ENCODE measurements at regions not wholly inside any gene's neighbourhood (a gene's known extent, or its start where the extent isn't known, plus 50 kb on each side); places are given as distances from the start of the nearest gene placed in this dataset.
A peak's percentile ranks its signal among the peaks of the same experiment; 100 is the strongest.

DNA sequence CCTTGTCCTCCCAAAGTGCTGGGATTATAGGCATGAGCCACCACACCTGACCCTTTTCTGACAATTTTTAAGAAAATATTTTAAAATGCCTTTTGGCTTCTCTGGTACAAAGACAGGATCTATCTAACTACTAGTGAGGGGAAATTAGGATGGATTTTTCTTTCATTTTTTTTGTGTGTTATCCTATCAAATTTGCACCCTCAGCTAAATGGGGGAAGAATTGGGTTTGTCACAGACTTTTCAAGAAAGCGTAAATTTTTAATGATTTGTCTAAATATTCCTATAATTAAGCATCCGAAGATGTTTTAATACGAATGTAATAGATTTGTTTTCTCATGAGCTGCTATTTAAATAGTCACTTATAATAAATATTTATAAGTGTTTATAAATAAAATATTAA, 340.0 kb upstream of the ETAA1 start:
- TF ChIP-seq EGR1 (IDR thresholded peaks at IDR 0.05) (no peak), ZBTB7A (IDR thresholded peaks at IDR 0.05; ENCODE audit: low read depth) (no peak), TAF1 (IDR thresholded peaks at IDR 0.05; ENCODE audit: low read depth) (no peak)

DNA sequence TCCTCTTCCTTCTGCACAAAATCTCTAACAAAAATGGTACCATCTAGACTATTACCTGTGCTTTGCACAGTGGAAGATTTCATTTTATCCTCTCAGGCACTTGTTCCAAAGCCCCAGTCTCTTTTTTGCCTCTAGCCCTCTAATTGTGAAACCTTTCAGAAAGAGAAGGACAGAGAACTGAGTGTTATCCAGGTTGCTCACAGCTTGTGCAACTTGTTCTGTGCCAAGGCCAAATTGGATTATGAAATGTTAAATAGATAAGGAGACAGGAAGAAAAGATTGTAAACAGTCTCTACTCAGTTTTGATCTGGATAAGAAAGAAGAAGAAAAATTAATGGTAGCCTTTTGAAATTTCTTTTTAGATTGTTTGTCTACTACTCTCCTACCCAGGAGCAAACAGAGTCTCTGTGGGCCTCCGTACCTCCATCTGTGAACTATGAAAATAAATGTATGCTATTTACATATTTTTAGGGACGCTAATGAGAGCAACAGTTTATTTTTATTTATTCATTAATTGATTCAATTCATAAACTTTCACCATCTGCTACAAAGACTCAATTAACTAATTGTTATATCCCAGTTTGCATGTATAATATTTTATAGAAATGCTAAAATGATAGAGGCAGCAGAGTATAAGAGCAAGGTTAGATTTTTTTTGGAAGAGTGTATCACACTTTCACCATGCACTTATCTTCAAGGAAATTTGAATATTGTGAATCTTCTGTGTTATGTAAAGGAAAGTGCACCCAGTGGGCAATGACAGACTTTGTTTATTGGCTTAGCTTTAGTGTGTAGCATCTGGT, 339.0 kb upstream of the ETAA1 start:
- TF ChIP-seq, protein P1, sequence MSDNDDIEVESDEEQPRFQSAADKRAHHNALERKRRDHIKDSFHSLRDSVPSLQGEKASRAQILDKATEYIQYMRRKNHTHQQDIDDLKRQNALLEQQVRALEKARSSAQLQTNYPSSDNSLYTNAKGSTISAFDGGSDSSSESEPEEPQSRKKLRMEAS (IDR thresholded peaks at IDR 0.05), result no peak
- TF ChIP-seq TAF1 (IDR thresholded peaks at IDR 0.05; ENCODE audit: low read depth) (no peak), ZBTB7A (IDR thresholded peaks at IDR 0.05; ENCODE audit: low read depth) (no peak), CEBPB (IDR thresholded peaks at IDR 0.05) (no peak), RAD21 (IDR thresholded peaks at IDR 0.05; ENCODE audit: low read depth) (no peak), EGR1 (IDR thresholded peaks at IDR 0.05) (no peak), CREB1 (IDR thresholded peaks at IDR 0.05; ENCODE audit: low read depth) (no peak), EP300 (IDR thresholded peaks at IDR 0.05; ENCODE audit: borderline replicate concordance) (no peak), FOXM1 (IDR thresholded peaks at IDR 0.05; ENCODE audit: borderline replicate concordance, low read depth) (no peak)
- TF ChIP-seq, protein P2, sequence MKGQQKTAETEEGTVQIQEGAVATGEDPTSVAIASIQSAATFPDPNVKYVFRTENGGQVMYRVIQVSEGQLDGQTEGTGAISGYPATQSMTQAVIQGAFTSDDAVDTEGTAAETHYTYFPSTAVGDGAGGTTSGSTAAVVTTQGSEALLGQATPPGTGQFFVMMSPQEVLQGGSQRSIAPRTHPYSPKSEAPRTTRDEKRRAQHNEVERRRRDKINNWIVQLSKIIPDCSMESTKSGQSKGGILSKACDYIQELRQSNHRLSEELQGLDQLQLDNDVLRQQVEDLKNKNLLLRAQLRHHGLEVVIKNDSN (IDR thresholded peaks at IDR 0.05), result no peak

DNA sequence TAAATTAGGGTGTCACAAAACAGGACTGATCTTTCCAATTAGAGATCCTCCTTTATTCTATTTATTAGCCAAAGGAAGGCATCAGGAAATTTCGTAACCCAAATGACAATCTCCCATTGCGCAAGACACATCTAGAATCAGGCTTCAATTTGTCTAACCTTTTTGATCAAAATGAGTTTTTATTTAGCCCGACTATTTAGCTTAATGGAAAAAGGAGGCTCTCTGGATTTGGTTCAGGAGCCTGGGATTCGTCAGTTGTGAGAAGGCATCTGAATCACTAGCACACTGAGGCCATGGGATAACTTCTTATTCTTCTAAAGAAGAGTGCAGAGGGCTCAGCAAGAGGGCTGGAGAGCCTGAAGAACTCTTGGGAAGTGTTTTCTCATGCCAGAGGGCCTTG, 332.1 kb upstream of the ETAA1 start:
- TF ChIP-seq CEBPB (IDR thresholded peaks at IDR 0.05), result peak; percentile 80
- no peak for TF ChIP-seq EGR1 (IDR thresholded peaks at IDR 0.05)

DNA sequence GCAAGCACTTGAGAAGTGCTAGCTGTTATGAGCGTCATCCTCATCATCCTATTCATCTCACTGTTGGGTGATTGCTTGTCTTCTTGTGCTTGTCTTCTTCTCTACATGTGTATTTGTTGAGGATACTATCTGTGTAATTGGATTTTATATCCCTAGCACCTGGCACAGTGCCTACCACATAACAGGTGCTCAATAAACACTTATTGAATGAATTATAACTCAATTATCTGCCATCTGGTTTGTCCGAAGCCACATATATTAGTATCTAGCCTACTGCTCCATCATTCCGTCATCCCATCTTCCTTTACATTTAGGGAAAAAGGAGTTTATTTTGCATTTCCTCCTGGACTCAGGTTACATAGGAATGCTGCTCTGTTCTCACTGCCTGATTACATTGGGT, 330.4 kb upstream of the ETAA1 start:
- TF ChIP-seq, protein P2 (IDR thresholded peaks at IDR 0.05), result no peak
- TF ChIP-seq TCF12 (IDR thresholded peaks at IDR 0.05; ENCODE audit: low read depth), result no peak
- no peak for TF ChIP-seq RAD21 (IDR thresholded peaks at IDR 0.05; ENCODE audit: low read depth)
- TF ChIP-seq, protein P3, sequence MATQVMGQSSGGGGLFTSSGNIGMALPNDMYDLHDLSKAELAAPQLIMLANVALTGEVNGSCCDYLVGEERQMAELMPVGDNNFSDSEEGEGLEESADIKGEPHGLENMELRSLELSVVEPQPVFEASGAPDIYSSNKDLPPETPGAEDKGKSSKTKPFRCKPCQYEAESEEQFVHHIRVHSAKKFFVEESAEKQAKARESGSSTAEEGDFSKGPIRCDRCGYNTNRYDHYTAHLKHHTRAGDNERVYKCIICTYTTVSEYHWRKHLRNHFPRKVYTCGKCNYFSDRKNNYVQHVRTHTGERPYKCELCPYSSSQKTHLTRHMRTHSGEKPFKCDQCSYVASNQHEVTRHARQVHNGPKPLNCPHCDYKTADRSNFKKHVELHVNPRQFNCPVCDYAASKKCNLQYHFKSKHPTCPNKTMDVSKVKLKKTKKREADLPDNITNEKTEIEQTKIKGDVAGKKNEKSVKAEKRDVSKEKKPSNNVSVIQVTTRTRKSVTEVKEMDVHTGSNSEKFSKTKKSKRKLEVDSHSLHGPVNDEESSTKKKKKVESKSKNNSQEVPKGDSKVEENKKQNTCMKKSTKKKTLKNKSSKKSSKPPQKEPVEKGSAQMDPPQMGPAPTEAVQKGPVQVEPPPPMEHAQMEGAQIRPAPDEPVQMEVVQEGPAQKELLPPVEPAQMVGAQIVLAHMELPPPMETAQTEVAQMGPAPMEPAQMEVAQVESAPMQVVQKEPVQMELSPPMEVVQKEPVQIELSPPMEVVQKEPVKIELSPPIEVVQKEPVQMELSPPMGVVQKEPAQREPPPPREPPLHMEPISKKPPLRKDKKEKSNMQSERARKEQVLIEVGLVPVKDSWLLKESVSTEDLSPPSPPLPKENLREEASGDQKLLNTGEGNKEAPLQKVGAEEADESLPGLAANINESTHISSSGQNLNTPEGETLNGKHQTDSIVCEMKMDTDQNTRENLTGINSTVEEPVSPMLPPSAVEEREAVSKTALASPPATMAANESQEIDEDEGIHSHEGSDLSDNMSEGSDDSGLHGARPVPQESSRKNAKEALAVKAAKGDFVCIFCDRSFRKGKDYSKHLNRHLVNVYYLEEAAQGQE (IDR thresholded peaks at IDR 0.05; ENCODE audit: low read depth), result no peak
- TF ChIP-seq CREB1 (IDR thresholded peaks at IDR 0.05; ENCODE audit: low read depth), result no peak
- TF ChIP-seq CEBPB (IDR thresholded peaks at IDR 0.05), result no peak
- TF ChIP-seq, protein P1 (IDR thresholded peaks at IDR 0.05), result no peak
- no peak for TF ChIP-seq EGR1 (IDR thresholded peaks at IDR 0.05)
- TF ChIP-seq FOXM1 (IDR thresholded peaks at IDR 0.05; ENCODE audit: borderline replicate concordance, low read depth), result no peak
- TF ChIP-seq ZBTB7A (IDR thresholded peaks at IDR 0.05; ENCODE audit: low read depth), result no peak
- no peak for TF ChIP-seq TEAD4 (IDR thresholded peaks at IDR 0.05)
- no peak for TF ChIP-seq TAF1 (IDR thresholded peaks at IDR 0.05; ENCODE audit: low read depth)
- TF ChIP-seq EP300 (IDR thresholded peaks at IDR 0.05; ENCODE audit: borderline replicate concordance), result no peak
- no peak for TF ChIP-seq YY1 (IDR thresholded peaks at IDR 0.05; ENCODE audit: low read depth)
- no peak for TF ChIP-seq NFIC (IDR thresholded peaks at IDR 0.05)

DNA sequence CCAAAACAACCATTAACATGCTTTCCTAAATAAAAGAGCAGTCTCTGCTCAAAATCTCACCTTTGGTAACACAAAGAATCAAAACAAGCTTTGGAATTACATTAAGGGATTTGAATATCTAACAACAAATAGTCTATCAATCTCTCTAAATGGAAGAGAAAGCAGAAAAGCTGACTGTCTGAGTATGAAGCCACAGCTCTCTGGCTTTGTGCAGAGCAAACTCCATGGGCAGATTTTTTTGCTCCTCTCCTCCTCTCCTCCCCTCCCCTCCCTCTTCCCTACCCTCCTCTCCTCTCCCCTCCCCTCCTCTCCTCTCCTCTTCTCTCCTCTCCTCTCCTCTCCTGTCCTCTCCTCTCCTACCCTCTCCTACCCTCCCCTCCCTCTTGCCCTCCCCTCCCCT, 329.5 kb upstream of the ETAA1 start:
- TF ChIP-seq RAD21 (IDR thresholded peaks at IDR 0.05; ENCODE audit: low read depth) (no peak), TCF12 (IDR thresholded peaks at IDR 0.05; ENCODE audit: low read depth) (no peak), EGR1 (IDR thresholded peaks at IDR 0.05) (no peak), EP300 (IDR thresholded peaks at IDR 0.05; ENCODE audit: borderline replicate concordance) (no peak), ZBTB7A (IDR thresholded peaks at IDR 0.05; ENCODE audit: low read depth) (no peak), NFIC (IDR thresholded peaks at IDR 0.05) (no peak)
- TF ChIP-seq, protein P3 (IDR thresholded peaks at IDR 0.05; ENCODE audit: low read depth), result no peak

DNA sequence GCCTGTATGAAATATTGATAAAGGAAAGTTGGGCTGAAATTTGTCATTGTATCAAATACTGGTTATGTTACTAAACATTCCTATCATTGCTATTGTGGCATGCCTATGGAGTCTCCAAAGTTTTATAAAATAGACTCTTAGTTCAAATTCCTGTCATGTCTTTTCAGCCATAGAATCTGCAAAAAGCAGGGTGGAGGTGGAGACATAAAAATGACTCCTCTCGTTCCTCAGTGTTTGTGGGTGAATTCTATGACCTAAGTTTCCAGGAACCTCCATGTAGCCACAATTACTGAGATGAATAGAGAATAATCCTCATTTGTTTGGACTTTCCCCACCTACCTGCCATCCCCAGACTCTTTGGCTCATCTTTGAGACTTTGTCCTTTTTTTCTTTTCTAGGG, 326.3 kb upstream of the ETAA1 start:
- TF ChIP-seq, protein P3 (IDR thresholded peaks at IDR 0.05; ENCODE audit: low read depth), result no peak
- TF ChIP-seq CEBPB (IDR thresholded peaks at IDR 0.05), result no peak
- TF ChIP-seq NFIC (IDR thresholded peaks at IDR 0.05), result no peak
- TF ChIP-seq EP300 (IDR thresholded peaks at IDR 0.05; ENCODE audit: borderline replicate concordance), result no peak
- no peak for TF ChIP-seq CREB1 (IDR thresholded peaks at IDR 0.05; ENCODE audit: low read depth)
- TF ChIP-seq, protein P1 (IDR thresholded peaks at IDR 0.05), result no peak
- TF ChIP-seq TEAD4 (IDR thresholded peaks at IDR 0.05), result no peak
- TF ChIP-seq RAD21 (IDR thresholded peaks at IDR 0.05; ENCODE audit: low read depth), result no peak
- TF ChIP-seq FOXM1 (IDR thresholded peaks at IDR 0.05; ENCODE audit: borderline replicate concordance, low read depth), result no peak
- TF ChIP-seq TCF12 (IDR thresholded peaks at IDR 0.05; ENCODE audit: low read depth), result no peak
- TF ChIP-seq TAF1 (IDR thresholded peaks at IDR 0.05; ENCODE audit: low read depth), result no peak
- no peak for TF ChIP-seq ZBTB7A (IDR thresholded peaks at IDR 0.05; ENCODE audit: low read depth)
- TF ChIP-seq, protein P2 (IDR thresholded peaks at IDR 0.05), result no peak
- no peak for TF ChIP-seq YY1 (IDR thresholded peaks at IDR 0.05; ENCODE audit: low read depth)
- no peak for TF ChIP-seq EGR1 (IDR thresholded peaks at IDR 0.05)

Data from Ishikawa (cell line).